ENCODE measurements at regions not wholly inside any gene's neighbourhood (a gene's known extent, or its start where the extent isn't known, plus 50 kb on each side); places are given as distances from the start of the nearest gene placed in this dataset.

- Histone ChIP-seq H3K9ac (ENCODE audit: control insufficient read depth, extremely low read depth, insufficient read depth, low read length) (no peak overlapping the region), H3K36me3 (ENCODE audit: control insufficient read depth in 2 of 2, extremely low read depth in 1 of 2, insufficient read depth in 2 of 2, low read length in 2 of 2) (no peaks in the 10 kb centered on the region), H3K27ac (ENCODE audit: control insufficient read depth, insufficient read depth, low read length) (no peak overlapping the region), H2AFZ (ENCODE audit: control insufficient read depth, low read length) (no peak overlapping the region), H3K9me1 (ENCODE audit: control insufficient read depth, extremely low read depth, insufficient read depth, low read length) (no peaks in the 10 kb centered on the region), H3K4me2 (ENCODE audit: control insufficient read depth, extremely low read depth, insufficient read depth, low read depth, low read length) (no peak overlapping the region), H3K4me1 (ENCODE audit: control insufficient read depth, extremely low read depth, insufficient read depth, low read length) (no peaks in the 10 kb centered on the region), H3K27me3 (ENCODE audit: control insufficient read depth, extremely low read depth, insufficient read depth, low read length) (no peaks in the 10 kb centered on the region), H3K9me3 (ENCODE audit: control insufficient read depth, low read depth, low read length) (no peaks in the 10 kb centered on the region), H3K4me3 (ENCODE audit: control insufficient read depth in 2 of 3, extremely low read depth in 1 of 3, insufficient read depth in 2 of 3, low read depth in 1 of 3, low read length in 3 of 3) (no peak overlapping the region), H3K79me2 (ENCODE audit: control insufficient read depth, insufficient read depth, low read length) (no peaks in the 10 kb centered on the region), H4K20me1 (ENCODE audit: control insufficient read depth, extremely low read depth, insufficient read depth, low read length) (no peaks in the 10 kb centered on the region)
- TF ChIP-seq EZH2 (IDR thresholded peaks at IDR 0.05; ENCODE audit: low read length) (no peak), CTCF (optimal IDR thresholded peaks at IDR 0.05 in 1 of 3, IDR thresholded peaks at IDR 0.05 in 1 of 3, conservative IDR thresholded peaks at IDR 0.05 in 1 of 3; ENCODE audit: extremely low read depth in 1 of 3, insufficient read depth in 2 of 3, low read length in 3 of 3) (no peak)
- dilution Hi-C loops (cut with MboI; ENCODE audit: extremely low pct_ligation_motif_present, low sequenced_read_pairs): no loop called here
- DNase-seq (ENCODE audit: low read depth, low spot score): no peak
- no peak for FAIRE-seq
These were observed 272.3 kb upstream of the FGF16 start for GRCh38 chrX:77174680-77175519.

GRCh38 chrX:77200663-77201062 is 246.5 kb upstream of the FGF16 start:
- H3K79me2 ChIP-seq (ENCODE audit: control insufficient read depth, insufficient read depth, low read length): no peaks in the 10 kb centered on the region
- H3K9me1 ChIP-seq (ENCODE audit: control insufficient read depth, extremely low read depth, insufficient read depth, low read length): no peaks in the 10 kb centered on the region
- TF ChIP-seq CTCF (optimal IDR thresholded peaks at IDR 0.05 in 1 of 3, IDR thresholded peaks at IDR 0.05 in 1 of 3, conservative IDR thresholded peaks at IDR 0.05 in 1 of 3; ENCODE audit: extremely low read depth in 1 of 3, insufficient read depth in 2 of 3, low read length in 3 of 3) (no peak), EZH2 (IDR thresholded peaks at IDR 0.05; ENCODE audit: low read length) (no peak)
- no peaks in the 10 kb centered on the region for H3K27me3 ChIP-seq (ENCODE audit: control insufficient read depth, extremely low read depth, insufficient read depth, low read length)
- H3K9me3 ChIP-seq (ENCODE audit: control insufficient read depth, low read depth, low read length): no peaks in the 10 kb centered on the region
- no peak overlapping the region for H3K4me3 ChIP-seq (ENCODE audit: control insufficient read depth in 2 of 3, extremely low read depth in 1 of 3, insufficient read depth in 2 of 3, low read depth in 1 of 3, low read length in 3 of 3)
- DNase-seq (ENCODE audit: low read depth, low spot score) (no peak), FAIRE-seq (no peak)
- H3K4me2 ChIP-seq (ENCODE audit: control insufficient read depth, extremely low read depth, insufficient read depth, low read depth, low read length): no peak overlapping the region
- no peak overlapping the region for H3K27ac ChIP-seq (ENCODE audit: control insufficient read depth, insufficient read depth, low read length)
- H2AFZ ChIP-seq (ENCODE audit: control insufficient read depth, low read length): no peak overlapping the region
- no peaks in the 10 kb centered on the region for H3K4me1 ChIP-seq (ENCODE audit: control insufficient read depth, extremely low read depth, insufficient read depth, low read length)
- dilution Hi-C loops (cut with MboI; ENCODE audit: extremely low pct_ligation_motif_present, low sequenced_read_pairs): no loop called here
- H4K20me1 ChIP-seq (ENCODE audit: control insufficient read depth, extremely low read depth, insufficient read depth, low read length): no peaks in the 10 kb centered on the region
- H3K36me3 ChIP-seq (ENCODE audit: control insufficient read depth in 2 of 2, extremely low read depth in 1 of 2, insufficient read depth in 2 of 2, low read length in 2 of 2): no peaks in the 10 kb centered on the region
- H3K9ac ChIP-seq (ENCODE audit: control insufficient read depth, extremely low read depth, insufficient read depth, low read length): no peak overlapping the region
